ENCODE measurements at regions not wholly inside any gene's neighbourhood (a gene's known extent, or its start where the extent isn't known, plus 50 kb on each side); places are given as distances from the start of the nearest gene placed in this dataset.
A peak's percentile ranks its signal among the peaks of the same experiment; 100 is the strongest.

- TF ChIP-seq CTCF (IDR thresholded peaks at IDR 0.05; ENCODE audit: insufficient read depth in 1 of 2, low read depth in 1 of 2, low read length in 1 of 2, severe bottlenecking in 1 of 2, unreplicated experiment in 1 of 2): no peak
- intact Hi-C loops (cut with micrococcal nuclease; ENCODE audit: unreplicated experiment): no loop called here
- POLR2A ChIA-PET: no interaction called here
- no peak for DNase-seq
- H3K4me1 ChIP-seq: peaks cover 8% of the 10 kb centered on the region; the same call in 1 of the 2 replicates
- Mint-ChIP-seq H3K27ac (ENCODE audit: unreplicated experiment) (no peak overlapping the region), H3K36me3 (ENCODE audit: insufficient read depth, unreplicated experiment) (no peaks in the 10 kb centered on the region), H3K4me1 (ENCODE audit: low read depth, unreplicated experiment) (peaks cover 18% of the 10 kb centered on the region), H3K9me3 (ENCODE audit: unreplicated experiment) (no peaks in the 10 kb centered on the region), H3K4me3 (ENCODE audit: unreplicated experiment) (no peak overlapping the region), H3K27me3 (ENCODE audit: insufficient read depth, unreplicated experiment) (no peaks in the 10 kb centered on the region)
- BruUV-seq (replicated peaks): no TSS peak
- CTCF ChIA-PET: no interaction called here
- H3K27me3 ChIP-seq (replicated peaks; ENCODE audit: control insufficient read depth, insufficient read depth, low read length): no peaks in the 10 kb centered on the region
- no peaks in the 10 kb centered on the region for H3K9me3 ChIP-seq
- H3K36me3 ChIP-seq (ENCODE audit: control insufficient read depth, insufficient read depth, low read length): no peaks in the 10 kb centered on the region
- no peak overlapping the region for H3K4me3 ChIP-seq (ENCODE audit: low read depth, low read length)
Measured at GRCh38 chr3:182135056-182135455, 423.3 kb downstream of the SOX2 start.

- H3K27me3 Mint-ChIP-seq (ENCODE audit: insufficient read depth, unreplicated experiment): no peaks in the 10 kb centered on the region
- Histone ChIP-seq H3K9me3 (no peaks in the 10 kb centered on the region), H3K4me1 (peaks cover 8% of the 10 kb centered on the region; the same call in 1 of the 2 replicates), H3K36me3 (ENCODE audit: control insufficient read depth, insufficient read depth, low read length) (no peaks in the 10 kb centered on the region), H3K27me3 (replicated peaks; ENCODE audit: control insufficient read depth, insufficient read depth, low read length) (no peaks in the 10 kb centered on the region), H3K4me3 (ENCODE audit: low read depth, low read length) (no peak overlapping the region)
- CTCF ChIA-PET: no interaction called here
- intact Hi-C loops (cut with micrococcal nuclease; ENCODE audit: unreplicated experiment): no loop called here
- no peak for TF ChIP-seq CTCF (IDR thresholded peaks at IDR 0.05; ENCODE audit: insufficient read depth in 1 of 2, low read depth in 1 of 2, low read length in 1 of 2, severe bottlenecking in 1 of 2, unreplicated experiment in 1 of 2)
- peaks cover 25% of the 10 kb centered on the region for H3K4me1 Mint-ChIP-seq (ENCODE audit: low read depth, unreplicated experiment)
- POLR2A ChIA-PET: no interaction called here
- no peaks in the 10 kb centered on the region for H3K36me3 Mint-ChIP-seq (ENCODE audit: insufficient read depth, unreplicated experiment)
- DNase-seq: peak in 1 of 2 experiments; percentile 20
- H3K9me3 Mint-ChIP-seq (ENCODE audit: unreplicated experiment): no peaks in the 10 kb centered on the region
- H3K4me3 Mint-ChIP-seq (ENCODE audit: unreplicated experiment): no peak overlapping the region
- no peak overlapping the region for H3K27ac Mint-ChIP-seq (ENCODE audit: unreplicated experiment)
- no TSS peak for BruUV-seq (replicated peaks)
Measured at GRCh38 chr3:182136008-182136910, 424.5 kb downstream of the SOX2 start.

GRCh38 chr3:182138393-182138792 is 426.7 kb downstream of the SOX2 start:
- intact Hi-C loops (cut with micrococcal nuclease; ENCODE audit: unreplicated experiment): no loop called here
- Histone ChIP-seq H3K4me1 (peaks cover 8% of the 10 kb centered on the region; the same call in 1 of the 2 replicates), H3K36me3 (ENCODE audit: control insufficient read depth, insufficient read depth, low read length) (no peaks in the 10 kb centered on the region), H3K27me3 (replicated peaks; ENCODE audit: control insufficient read depth, insufficient read depth, low read length) (no peaks in the 10 kb centered on the region), H3K9me3 (no peaks in the 10 kb centered on the region), H3K4me3 (ENCODE audit: low read depth, low read length) (no peak overlapping the region)
- ChIA-PET POLR2A (no interaction called here), CTCF (no interaction called here)
- no peak for DNase-seq
- H3K9me3 Mint-ChIP-seq (ENCODE audit: unreplicated experiment): no peaks in the 10 kb centered on the region
- no TSS peak for BruUV-seq (replicated peaks)
- no peak overlapping the region for H3K27ac Mint-ChIP-seq (ENCODE audit: unreplicated experiment)
- H3K36me3 Mint-ChIP-seq (ENCODE audit: insufficient read depth, unreplicated experiment): no peaks in the 10 kb centered on the region
- H3K4me3 Mint-ChIP-seq (ENCODE audit: unreplicated experiment): no peak overlapping the region
- H3K4me1 Mint-ChIP-seq (ENCODE audit: low read depth, unreplicated experiment): peaks cover 25% of the 10 kb centered on the region
- H3K27me3 Mint-ChIP-seq (ENCODE audit: insufficient read depth, unreplicated experiment): no peaks in the 10 kb centered on the region
- TF ChIP-seq CTCF (IDR thresholded peaks at IDR 0.05; ENCODE audit: insufficient read depth in 1 of 2, low read depth in 1 of 2, low read length in 1 of 2, severe bottlenecking in 1 of 2, unreplicated experiment in 1 of 2): no peak
